ENCODE measurements at regions not wholly inside any gene's neighbourhood (a gene's known extent, or its start where the extent isn't known, plus 50 kb on each side); places are given as distances from the start of the nearest gene placed in this dataset.

GRCh38 chr11:112637076-112637475, 324.1 kb upstream of the NCAM1 start:
- TF ChIP-seq CTCF (IDR thresholded peaks at IDR 0.05) (no peak), POLR2AphosphoS5 (IDR thresholded peaks at IDR 0.05; ENCODE audit: low read depth, low read length) (no peak), SIN3A (IDR thresholded peaks at IDR 0.05; ENCODE audit: borderline replicate concordance, insufficient read depth, low read depth, low read length) (no peak), REST (IDR thresholded peaks at IDR 0.05; ENCODE audit: insufficient read depth in 1 of 2, low read depth in 2 of 2, low read length in 1 of 2) (no peak), TCF7L2 (IDR thresholded peaks at IDR 0.05; ENCODE audit: low read depth, low read length) (no peak)
